HepG2 (cell line): ENCODE measurements at regions not wholly inside any gene's neighbourhood (a gene's known extent, or its start where the extent isn't known, plus 50 kb on each side); places are given as distances from the start of the nearest gene placed in this dataset.

Source experiments
- ATAC-seq: fragments of 200-7000 bp; cut with Tn5 transposase; 3 replicates; pipeline ENCODE4 v1.9.1; 2020; ENCODE audit warnings: mild to moderate bottlenecking, moderate library complexity
- BruUV-seq: library from RNA; stranded (reverse); fragments of 400-500 nt; replicated peaks from 2 replicates; lab custom pipeline; 2021; lab: Mats Ljungman, UMichigan
- CTCF ChIA-PET: fragments of 300-600 bp; formaldehyde crosslinking; extraction: SDS; loops from one replicate; lab custom pipeline; 2021; ENCODE audit warnings: low total read pairs, inconsistent platforms, low intra/inter-chr PET ratio; lab: Yijun Ruan, JAX
- POLR2A ChIA-PET: fragments of 350-600 bp; sonication (Branson Sonifier 250); formaldehyde crosslinking; loops from one replicate; lab custom pipeline; 2020; ENCODE audit warnings: antibody characterized with exemption, inconsistent platforms; lab: Yijun Ruan, JAX
- DNase-seq: peaks from one replicate; pipeline ENCODE4 v3.0.0-alpha.2; 2015; ENCODE audit warnings: low spot score
- FAIRE-seq: peaks from 3 replicates; lab custom pipeline; 2011; peaks lifted over from hg19 to GRCh38; lab: Jason Lieb, UNC
- H2AFZ ChIP-seq: one replicate; pipeline ENCODE4 v1.6.1; 2011; ENCODE audit warnings: low read length, inconsistent platforms
- H3K27ac ChIP-seq: fragments of 300-600 bp; 3 replicates; pipeline ENCODE4 v1.8.0; 2011; ENCODE audit warnings: mixed run types, mild to moderate bottlenecking, mixed read lengths, low read length, inconsistent platforms; ENCODE audit not compliant: insufficient read depth; ENCODE audit errors: extremely low read length
- H3K27me3 ChIP-seq, 2 experiments: fragments of 200-600 bp in 1 of 2; 2 replicates in 1 of 2; 3 replicates in 1 of 2; pipeline versions ENCODE4 v1.6.0 to v1.8.0; 2011; ENCODE audit warnings: low read length in 2 of 2, mild to moderate bottlenecking in 2 of 2, moderate library complexity in 2 of 2, inconsistent platforms in 1 of 2; ENCODE audit not compliant: insufficient read depth in 2 of 2, control insufficient read depth in 1 of 2
- H3K36me3 ChIP-seq, 2 experiments: fragments of 200-600 bp in 1 of 2; replicated peaks in 1 of 2; 2 replicates in 1 of 2; 3 replicates in 1 of 2; pipeline versions ENCODE4 v1.5.1 to v1.8.0; 2011; ENCODE audit warnings: low read length in 2 of 2, inconsistent platforms in 1 of 2; ENCODE audit not compliant: insufficient read depth in 2 of 2, control insufficient read depth in 1 of 2
- H3K4me1 ChIP-seq: 2 replicates; pipeline ENCODE4 v1.5.1; 2012; ENCODE audit warnings: low read length, inconsistent platforms; ENCODE audit not compliant: insufficient read depth
- H3K4me2 ChIP-seq: 2 replicates; pipeline ENCODE4 v1.6.0; 2011; ENCODE audit warnings: low read depth, low read length, inconsistent platforms
- H3K4me3 ChIP-seq, 3 experiments: fragments of 200-600 bp in 1 of 3; sonication (generic), shearing (Covaris generic) in 1 of 3; replicated peaks in 1 of 3; 2 replicates each; pipeline ENCODE4 v1.5.1; 2011 to 2016; ENCODE audit warnings: low read length in 3 of 3, inconsistent platforms in 2 of 3, low read depth in 2 of 3, mild to moderate bottlenecking in 2 of 3, control low read depth in 1 of 3, mixed read lengths in 1 of 3; ENCODE audit not compliant: insufficient read depth in 1 of 3
- H3K79me2 ChIP-seq: one replicate; pipeline ENCODE4 v1.6.1; 2011; ENCODE audit warnings: low read length, inconsistent platforms; ENCODE audit not compliant: insufficient read depth
- H3K9ac ChIP-seq: 2 replicates; pipeline ENCODE4 v1.6.0; 2011; ENCODE audit warnings: mild to moderate bottlenecking, low read depth, low read length, inconsistent platforms; ENCODE audit not compliant: insufficient read depth
- H3K9me3 ChIP-seq: 2 replicates; pipeline ENCODE4 v1.5.1; 2012; ENCODE audit warnings: mild to moderate bottlenecking, low read length
- H4K20me1 ChIP-seq: 2 replicates; pipeline ENCODE4 v1.6.0; 2011; ENCODE audit warnings: inconsistent platforms, mild to moderate bottlenecking, low read length, moderate library complexity; ENCODE audit not compliant: insufficient read depth
- AFF4 ChIP-seq: sonication (generic); formaldehyde crosslinking; IDR thresholded peaks from 2 replicates; pipeline ENCODE4 v1.4.0; 2020; ENCODE audit warnings: missing genetic modification reagents
- ATF1 ChIP-seq: IDR thresholded peaks from 2 replicates; pipeline ENCODE4 v1.6.1; 2016; ENCODE audit warnings: mild to moderate bottlenecking, control low read depth
- CENPT ChIP-seq: sonication (generic); formaldehyde crosslinking; IDR thresholded peaks from 2 replicates; pipeline ENCODE4 v1.8.0; 2022; ENCODE audit warnings: low read depth, mild to moderate bottlenecking, moderate library complexity, missing genetic modification reagents
- CREM ChIP-seq, 2 experiments: sonication (generic) in 1 of 2; formaldehyde crosslinking in 1 of 2; IDR thresholded peaks; 2 replicates each; pipeline versions ENCODE4 v1.4.0 to v1.6.1; 2016 to 2020; ENCODE audit warnings: antibody characterized with exemption in 1 of 2, mild to moderate bottlenecking in 1 of 2, missing genetic modification reagents in 1 of 2
- GTF3A ChIP-seq: sonication (generic); formaldehyde crosslinking; conservative IDR thresholded peaks from 2 replicates; pipeline ENCODE4 v1.4.0; 2020; ENCODE audit warnings: mild to moderate bottlenecking, missing genetic modification reagents
- HIVEP1 ChIP-seq: sonication (generic); formaldehyde crosslinking; IDR thresholded peaks from 2 replicates; pipeline ENCODE4 v1.4.0; 2020; ENCODE audit warnings: mild to moderate bottlenecking, missing genetic modification reagents
- SIN3B ChIP-seq: fragments of 150-350 bp; IDR thresholded peaks from 2 replicates; pipeline ENCODE4 v1.6.1; 2014; ENCODE audit warnings: low read length
- TEAD3 ChIP-seq: optimal IDR thresholded peaks from 2 replicates; pipeline ENCODE3; 2016; ENCODE audit warnings: borderline replicate concordance
- ZBTB20 ChIP-seq: sonication (generic); formaldehyde crosslinking; IDR thresholded peaks from 2 replicates; pipeline ENCODE4 v1.8.1; 2023; ENCODE audit warnings: missing genetic modification reagents, low read depth, mild to moderate bottlenecking, borderline replicate concordance
- ZFP41 ChIP-seq: sonication (generic); formaldehyde crosslinking; IDR thresholded peaks from 2 replicates; pipeline ENCODE4 v1.4.0; 2020; ENCODE audit warnings: mild to moderate bottlenecking, missing genetic modification reagents, borderline replicate concordance
- ZKSCAN5 ChIP-seq: sonication (generic); formaldehyde crosslinking; IDR thresholded peaks from 2 replicates; pipeline ENCODE4 v1.5.1; 2020; ENCODE audit warnings: mild to moderate bottlenecking, missing genetic modification reagents
- ZNF337 ChIP-seq: sonication (generic); formaldehyde crosslinking; IDR thresholded peaks from 2 replicates; pipeline ENCODE4 v1.5.1; 2020; ENCODE audit warnings: missing genetic modification reagents, low read depth, mild to moderate bottlenecking, borderline replicate concordance
- WGBS: methylation state at CpG from one replicate; pipeline ENCODE4 v1.1.6; 2017; ENCODE audit warnings: low lambda C conversion rate; 5-methylcytosine and 5-hydroxymethylcytosine counted together
- in situ Hi-C: cut with HindIII; loops from 2 replicates; pipeline ENCODE4 v1.10.0; 2017; ENCODE audit warnings: low pct_unique_long_range_greater_than_20kb; ENCODE audit not compliant: extremely low pct_ligation_motif_present
- intact Hi-C: fragments of 100-400 bp; cut with micrococcal nuclease; formaldehyde crosslinking; loops from one replicate; pipeline ENCODE4 v1.10.0; 2022; ENCODE audit not compliant: unreplicated experiment

GRCh38 chr4:15340902-15341732 is 86.7 kb upstream of the C1QTNF7 start:
- Histone ChIP-seq H3K4me3 (no peak overlapping the region), H3K27me3 (peaks cover 0 to 3% of the 10 kb centered on the region in 2 experiments; a peak in 3 of 5 replicates), H3K4me1 (peaks cover 9% of the 10 kb centered on the region; the same call in 1 of the 2 replicates), H3K9me3 (no peaks in the 10 kb centered on the region), H2AFZ (no peak overlapping the region), H3K4me2 (no peak overlapping the region), H3K9ac (no peak overlapping the region), H3K27ac (no peak overlapping the region), H4K20me1 (no peaks in the 10 kb centered on the region), H3K36me3 (no peaks in the 10 kb centered on the region), H3K79me2 (no peaks in the 10 kb centered on the region)
- no peak for TF ChIP-seq HIVEP1 (CRISPR knock-in tag)
- TF ChIP-seq ZFP41: no peak
- TF ChIP-seq CREM (IDR thresholded peaks at IDR 0.05): no peak
- TF ChIP-seq CREM (CRISPR knock-in tag; IDR thresholded peaks at IDR 0.05): no peak
- no peak for TF ChIP-seq TEAD3
- no peak for TF ChIP-seq ZBTB20 (CRISPR knock-in tag)
- no peak for TF ChIP-seq GTF3A (CRISPR knock-in tag)
- no peak for TF ChIP-seq ATF1 (CRISPR knock-in tag)
- TF ChIP-seq ZNF337 (CRISPR knock-in tag): no peak
- no peak for TF ChIP-seq ZKSCAN5 (CRISPR knock-in tag)
- TF ChIP-seq CENPT (CRISPR knock-in tag): no peak
- TF ChIP-seq AFF4: no peak
- no peak for TF ChIP-seq SIN3B
- in situ Hi-C loops: no loop called here
- no TSS peak for BruUV-seq
- ChIA-PET CTCF (no interaction called here), POLR2A (no interaction called here)
- intact Hi-C loops: no loop called here
- 35% methylated on average over 13 of the region's 13 CpGs for WGBS
- DNase-seq (no peak), FAIRE-seq (no peak), ATAC-seq (no peak)
